Mesenteric fat pad (tissue), 1 donor: ENCODE measurements at regions not wholly inside any gene's neighbourhood (a gene's known extent, or its start where the extent isn't known, plus 50 kb on each side); places are given as distances from the start of the nearest gene placed in this dataset.
"Not testable (repeated sequence)": the region's sequence is repeated elsewhere in the genome, so short reads cannot be mapped to it uniquely, and the experiment has no call there.

ENCODE experiments used
- DNase-seq: peaks from one replicate; pipeline ENCODE4 v3.0.0-alpha.2; 2020; ENCODE audit warnings: low spot score
- donor health status: DM: yes; HTN: yes; CAD: no.

DNA sequence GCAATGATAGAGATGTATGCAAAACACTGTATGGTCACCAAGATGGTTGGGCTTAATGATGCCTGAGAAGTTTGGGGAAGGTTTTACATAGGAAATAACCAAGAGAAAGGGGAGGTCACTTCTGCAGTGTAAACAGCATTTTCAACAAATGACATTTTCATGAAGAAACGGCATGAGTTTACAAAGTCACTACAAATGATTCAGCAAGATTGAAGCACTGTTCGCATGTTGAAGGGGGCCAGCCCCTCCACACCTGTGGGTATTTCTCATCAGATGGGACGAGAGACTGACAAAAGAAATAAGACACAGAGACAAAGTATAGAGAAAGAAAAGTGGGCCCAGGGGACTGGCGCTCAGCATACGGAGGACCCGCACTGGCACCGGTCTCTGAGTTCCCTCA is 234.1 kb upstream of the POGK start:
- no peak for DNase-seq

DNA sequence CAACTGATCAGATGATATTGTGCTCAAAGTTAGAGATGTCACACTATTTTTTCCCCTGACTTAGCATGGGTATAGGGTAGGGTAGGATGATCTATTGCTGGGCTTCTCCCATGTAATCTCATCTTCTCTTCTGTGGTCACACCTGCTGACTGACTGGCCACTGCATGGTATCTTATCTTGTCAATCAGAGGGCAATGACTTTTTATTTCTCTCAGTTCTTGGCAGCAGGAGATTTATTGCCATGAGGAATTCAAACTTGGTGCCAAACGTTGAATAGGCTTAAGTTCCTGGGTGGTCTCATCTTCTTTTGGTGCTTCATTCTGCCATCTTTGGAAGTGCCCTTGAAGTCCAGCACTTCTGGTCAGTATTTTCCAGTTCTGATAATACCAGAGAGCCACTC is 226.4 kb upstream of the POGK start:
- no peak for DNase-seq

DNA sequence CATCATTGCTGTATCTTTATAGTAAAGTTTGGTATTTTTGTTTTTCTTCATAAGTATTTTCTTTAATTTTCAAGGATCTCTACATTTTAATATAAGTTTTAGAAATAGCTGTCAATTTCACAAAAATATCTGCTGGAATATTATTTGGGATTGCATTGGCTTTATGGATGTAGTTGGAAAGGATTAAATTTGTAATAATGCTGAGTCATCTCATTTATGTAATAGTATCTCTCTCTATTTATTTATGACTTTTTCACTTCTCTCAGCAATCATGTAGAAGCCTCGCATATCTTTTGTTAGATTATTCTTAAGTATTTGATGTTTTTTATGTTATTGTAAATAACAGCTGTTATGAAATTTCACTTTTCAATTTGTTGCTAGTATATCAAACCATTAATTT is 223.1 kb upstream of the POGK start:
- no peak for DNase-seq

DNA sequence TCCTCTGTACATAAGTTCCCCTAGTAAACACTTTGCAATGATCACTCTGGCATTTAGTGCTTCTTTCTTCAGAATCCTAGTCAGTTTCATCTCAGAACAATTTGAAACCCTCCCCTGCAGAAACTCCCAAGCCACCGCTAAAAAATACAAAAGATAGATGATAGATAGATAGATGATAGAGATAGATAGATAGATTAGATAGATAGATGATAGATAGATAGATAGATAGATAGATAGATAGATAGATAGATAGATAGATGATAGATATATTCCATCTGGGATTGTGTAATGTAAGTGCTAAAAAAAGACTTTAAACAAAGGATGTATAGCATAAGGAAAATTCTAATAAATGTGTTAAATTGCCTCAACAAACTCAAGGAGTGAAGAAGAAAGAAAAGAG is 212.6 kb upstream of the POGK start:
- DNase-seq = no peak

DNA sequence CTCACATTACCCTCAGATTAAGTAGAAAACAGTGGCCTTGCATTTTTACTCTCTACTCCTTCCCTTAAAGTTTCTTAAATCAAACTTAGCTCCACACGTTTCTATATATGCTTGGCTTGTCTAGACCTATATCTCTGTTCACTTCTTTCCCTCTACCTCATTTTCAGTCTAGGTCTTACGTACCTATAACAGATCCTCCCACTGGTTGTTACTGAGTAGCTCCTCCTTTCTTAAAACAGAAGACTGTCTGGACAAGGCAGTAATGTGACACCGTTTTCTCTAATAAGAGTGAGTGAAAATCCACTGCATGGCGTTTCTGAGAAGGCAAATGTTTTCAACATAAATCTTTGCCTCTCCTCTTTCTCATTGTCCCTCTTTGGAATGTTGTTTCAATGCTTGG is 211.7 kb upstream of the POGK start:
- no peak for DNase-seq

DNA sequence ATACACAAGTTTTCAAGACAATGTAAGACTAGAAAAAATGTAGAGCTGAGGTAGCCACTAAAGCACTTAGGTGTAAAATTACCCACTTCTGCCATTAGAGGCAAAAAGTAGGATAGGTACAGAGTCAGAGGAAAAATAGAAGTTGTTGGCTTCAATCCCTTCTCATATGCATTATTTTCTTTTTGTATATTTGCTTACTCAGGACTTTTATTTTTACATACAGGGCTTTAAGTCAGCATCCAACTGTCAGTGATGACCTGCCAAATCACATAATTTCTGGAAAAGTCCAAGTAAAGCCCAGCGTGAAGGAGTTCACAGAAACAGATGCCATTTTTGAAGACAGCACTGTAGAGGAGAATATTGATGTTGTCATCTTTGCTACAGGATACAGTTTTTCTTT is 211.0 kb upstream of the POGK start:
- no peak for DNase-seq

DNA sequence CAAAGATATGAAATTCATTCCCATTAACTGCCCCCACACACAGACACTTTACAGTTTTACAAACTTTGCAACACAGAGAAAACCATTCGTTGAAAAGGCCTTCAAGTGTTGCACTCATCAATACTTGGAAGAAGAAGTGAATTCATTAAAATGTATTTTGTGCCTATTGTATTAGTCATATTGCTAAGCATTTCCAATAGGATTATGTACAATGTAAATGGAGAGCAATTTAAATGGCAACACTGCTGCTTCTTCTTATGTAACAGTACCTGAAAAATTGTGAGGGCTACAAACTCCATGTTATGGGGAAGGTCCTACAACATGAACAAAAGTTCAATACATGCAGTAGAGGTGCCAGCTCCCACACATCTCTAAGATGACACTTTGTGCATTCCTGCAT is 209.3 kb upstream of the POGK start:
- no peak for DNase-seq

DNA sequence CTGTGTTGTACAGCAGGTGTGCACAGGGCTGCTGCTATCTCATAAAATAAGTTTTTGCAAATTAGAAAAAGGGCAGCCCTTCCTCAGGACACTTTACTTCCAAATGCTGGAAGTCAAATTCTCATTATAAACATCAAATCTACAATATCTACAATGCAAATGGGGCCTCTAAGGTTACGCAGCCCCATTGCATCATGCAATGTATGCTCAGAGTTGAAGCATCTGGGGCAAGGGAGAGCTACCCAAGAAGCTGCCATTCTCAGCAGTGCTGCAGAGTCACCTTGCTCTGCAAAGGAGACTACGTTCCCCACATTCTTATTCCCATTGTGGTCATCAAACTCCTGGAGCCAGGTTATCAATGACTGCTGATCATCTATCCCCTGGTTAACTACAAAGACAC is 208.9 kb upstream of the POGK start:
- no peak for DNase-seq

DNA sequence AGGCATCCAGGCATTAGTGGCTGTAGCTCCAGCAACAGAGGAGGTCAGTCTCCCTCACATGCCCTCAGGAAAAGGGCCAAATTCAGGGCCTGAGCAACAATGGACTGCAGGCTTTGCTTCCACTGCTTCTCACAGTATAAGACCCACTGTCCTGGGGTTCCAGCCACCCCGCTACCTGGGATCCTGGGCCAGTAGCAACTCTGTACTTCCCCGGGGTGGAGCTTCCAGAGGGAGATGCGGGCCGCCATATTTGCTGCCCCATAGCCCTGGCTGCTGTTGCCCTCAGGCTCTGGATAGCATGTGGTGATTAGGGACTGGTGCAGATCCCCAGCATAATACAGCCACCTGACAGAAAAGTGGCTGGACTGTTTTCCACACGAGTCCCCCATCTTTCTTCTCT is 201.1 kb upstream of the POGK start:
- no peak for DNase-seq

DNA sequence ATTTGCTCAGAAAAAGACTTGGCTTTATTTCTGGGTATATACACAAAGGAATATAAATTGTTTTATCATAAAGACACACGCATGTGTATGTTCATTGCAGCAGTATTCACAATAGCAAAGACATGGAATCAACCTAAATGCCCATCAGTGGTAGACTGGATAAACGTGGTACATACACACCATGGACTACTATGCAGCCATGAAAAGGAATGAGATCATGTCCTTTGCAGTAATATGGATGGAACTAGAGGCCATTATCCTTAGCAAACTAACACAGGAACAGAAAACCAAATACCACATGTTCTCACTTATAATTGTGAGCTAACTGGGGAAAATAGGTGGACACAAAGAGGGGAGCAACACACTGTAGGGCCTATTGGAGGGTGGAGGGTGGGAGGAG is 182.0 kb upstream of the POGK start:
- DNase-seq = not testable (repeated sequence)

DNA sequence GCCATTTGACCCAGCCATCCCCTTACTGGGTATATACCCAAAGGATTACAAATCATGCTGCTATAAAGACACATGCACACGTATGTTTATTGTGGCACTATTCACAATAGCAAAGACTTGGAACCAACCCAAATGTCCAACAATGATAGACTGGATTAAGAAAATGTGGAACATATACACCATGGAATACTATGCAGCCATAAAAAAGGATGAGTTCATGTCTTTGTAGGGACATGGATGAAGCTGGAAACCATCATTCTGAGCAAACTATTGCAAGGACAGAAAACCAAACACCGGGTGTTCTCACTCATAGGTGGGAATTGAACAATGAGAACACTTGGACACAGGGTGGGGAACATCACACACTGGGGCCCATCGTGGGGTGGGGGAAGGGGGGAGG is 172.5 kb upstream of the POGK start:
- not testable (repeated sequence) for DNase-seq

DNA sequence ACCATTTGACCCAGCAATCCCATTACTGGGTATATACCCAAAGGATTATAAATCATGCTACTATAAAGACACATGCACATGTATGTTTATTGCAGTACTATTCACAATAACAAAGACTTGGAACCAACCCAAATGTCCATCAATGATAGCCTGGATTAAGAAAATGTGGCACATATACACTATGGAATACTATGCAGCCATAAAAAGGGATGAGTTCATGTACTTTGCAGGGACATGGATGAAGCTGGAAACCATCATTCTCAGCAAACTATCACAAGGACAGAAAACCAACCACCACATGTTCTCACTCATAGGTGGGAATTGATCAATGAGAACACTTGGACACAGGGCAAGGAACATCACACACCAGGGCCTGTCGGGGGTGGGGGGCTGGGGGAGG is 171.7 kb upstream of the POGK start:
- not testable (repeated sequence) for DNase-seq

DNA sequence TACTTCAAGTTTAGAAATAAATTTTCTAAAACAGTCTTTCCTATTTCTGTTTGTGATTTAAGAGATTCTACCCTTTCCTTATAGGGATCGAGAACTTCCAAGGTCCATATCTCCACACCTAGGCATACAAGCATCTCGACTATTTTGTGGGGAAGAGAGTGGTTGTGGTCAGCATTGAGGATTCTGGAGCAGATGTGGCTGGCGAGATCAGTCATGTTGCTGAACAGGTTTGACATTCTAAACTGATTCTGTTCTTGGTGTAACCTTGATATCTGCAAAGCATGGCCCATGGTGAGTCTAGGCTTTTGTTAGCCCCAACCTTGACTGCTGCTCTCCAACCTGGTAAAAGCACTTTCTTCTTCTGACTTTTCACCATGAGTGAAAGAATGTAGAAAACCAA is 167.6 kb upstream of the POGK start:
- no peak for DNase-seq

DNA sequence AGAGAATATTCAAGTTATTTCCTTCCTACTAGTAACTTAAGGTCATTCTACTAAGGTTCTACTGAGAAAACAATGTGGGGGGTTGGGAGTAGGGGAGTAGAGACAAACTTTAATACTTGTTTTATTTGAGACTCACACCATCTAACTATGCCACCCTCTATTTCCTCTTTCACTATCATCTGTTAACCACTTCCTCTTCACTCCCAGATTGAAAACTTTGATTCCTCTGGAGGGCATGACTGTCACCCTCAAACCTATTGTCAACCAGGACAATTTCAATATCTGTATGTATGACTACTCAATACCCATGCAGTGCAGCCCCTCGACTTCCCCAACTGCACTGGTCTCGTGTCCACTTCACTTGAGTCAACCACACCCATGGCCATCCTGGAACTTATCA is 165.6 kb upstream of the POGK start:
- no peak for DNase-seq

DNA sequence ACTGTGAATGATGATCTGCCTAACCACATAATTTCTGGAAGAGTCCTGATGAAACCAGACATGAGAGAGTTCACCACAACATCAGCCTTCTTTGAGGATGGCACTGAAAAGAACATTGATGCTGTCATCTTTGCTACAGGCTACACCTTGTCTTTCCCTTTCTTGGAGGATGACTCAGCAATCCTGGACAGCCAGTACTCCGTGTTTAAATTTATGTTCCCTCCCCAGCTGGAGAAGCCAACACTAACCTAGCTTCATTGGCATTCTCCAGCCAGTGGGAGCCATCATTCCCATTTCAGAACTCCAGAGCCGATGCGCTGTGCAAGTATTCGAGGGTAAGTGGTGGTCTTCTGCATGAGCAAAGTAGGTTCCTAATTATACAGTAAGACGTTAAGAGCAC is 164.1 kb upstream of the POGK start:
- no peak for DNase-seq

DNA sequence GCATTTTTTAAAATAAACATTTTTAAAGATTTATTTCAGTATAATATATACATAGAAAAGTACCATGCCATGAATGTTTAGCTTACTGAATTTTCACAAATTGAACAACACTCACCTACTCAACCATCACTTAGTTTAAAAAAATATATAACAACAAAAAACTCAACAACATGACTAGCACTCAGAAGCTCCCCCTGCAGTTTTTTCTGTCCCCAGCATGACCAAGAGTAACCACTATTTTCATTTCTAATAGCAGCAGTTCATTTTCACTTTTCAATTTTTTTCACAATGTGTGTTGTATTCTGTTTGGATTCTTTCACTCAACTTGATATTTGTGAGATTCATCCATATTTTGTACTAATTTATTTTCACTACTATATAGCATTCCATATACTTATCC is 162.3 kb upstream of the POGK start:
- no peak for DNase-seq

DNA sequence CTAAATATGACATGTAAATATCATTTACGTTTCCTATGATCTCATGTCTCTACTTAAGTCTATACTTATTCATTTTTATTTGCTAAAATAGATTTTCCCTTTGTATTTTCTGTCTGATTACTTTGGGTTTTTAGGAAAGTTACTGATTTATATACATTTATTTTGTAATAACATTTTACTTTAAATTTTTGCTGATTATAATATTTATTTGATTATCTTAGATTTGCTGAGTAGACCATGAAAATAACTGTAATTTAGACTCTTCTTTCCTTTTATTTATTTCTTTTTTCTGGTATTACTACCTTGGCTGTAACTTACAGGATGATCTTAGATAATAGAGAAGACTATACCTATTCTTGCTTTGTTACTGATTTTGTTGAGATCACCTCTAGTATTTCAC is 159.9 kb upstream of the POGK start:
- no peak for DNase-seq

DNA sequence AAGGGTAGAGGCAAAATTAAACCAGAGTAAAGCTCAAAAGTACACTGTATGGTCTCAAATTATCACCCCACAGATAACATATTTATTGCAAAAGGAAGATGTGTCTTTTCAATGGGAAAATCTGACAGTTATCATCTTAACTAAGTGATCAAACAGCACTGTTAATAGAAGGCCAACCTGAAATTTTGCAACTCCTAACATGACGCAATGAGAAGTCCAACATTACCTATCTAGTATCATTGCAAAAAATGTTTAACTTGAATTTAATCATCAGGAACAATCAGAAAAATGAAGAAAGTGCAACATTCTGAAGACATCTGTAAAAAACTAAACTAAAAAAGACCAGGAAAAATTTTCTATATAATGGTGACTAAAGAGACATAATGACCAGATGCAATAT is 156.7 kb upstream of the POGK start:
- DNase-seq = no peak

DNA sequence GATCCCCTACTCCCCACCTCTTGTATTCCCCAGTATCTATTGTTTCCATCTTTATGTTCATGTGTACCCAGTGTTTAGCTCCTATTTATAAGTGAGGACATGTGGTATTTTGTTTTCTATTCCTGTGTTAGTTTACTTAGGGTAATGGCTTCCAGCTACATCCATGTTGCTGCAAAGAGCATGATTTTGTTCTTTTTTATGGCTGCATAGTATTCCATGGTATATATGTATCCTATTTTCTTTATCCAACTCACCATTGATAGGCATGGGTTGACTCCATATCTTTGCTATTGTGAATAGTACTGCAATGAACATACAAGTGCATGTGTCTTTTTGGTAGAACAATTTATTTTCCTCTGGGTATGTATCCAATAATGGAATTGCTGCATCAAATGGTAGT is 154.6 kb upstream of the POGK start:
- DNase-seq = not testable (repeated sequence)

DNA sequence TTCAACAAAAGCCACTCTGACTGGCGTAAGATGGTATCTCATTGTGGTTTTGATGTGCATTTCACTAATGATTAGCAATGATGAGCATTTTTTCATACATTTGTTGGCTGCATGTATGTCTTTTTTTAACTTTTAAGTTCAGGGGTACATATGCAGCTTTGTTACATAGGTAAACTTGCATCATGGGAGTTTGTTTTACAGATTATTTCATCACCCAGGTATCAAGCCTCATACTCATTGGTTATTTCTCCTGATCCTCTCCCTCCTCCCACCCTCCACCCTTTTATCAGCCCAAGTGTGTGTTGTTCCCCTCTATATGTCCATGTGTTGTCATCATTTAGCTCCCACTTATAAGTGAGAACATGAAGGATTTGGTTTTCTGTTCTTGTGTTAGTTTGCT is 154.1 kb upstream of the POGK start:
- DNase-seq = no peak

DNA sequence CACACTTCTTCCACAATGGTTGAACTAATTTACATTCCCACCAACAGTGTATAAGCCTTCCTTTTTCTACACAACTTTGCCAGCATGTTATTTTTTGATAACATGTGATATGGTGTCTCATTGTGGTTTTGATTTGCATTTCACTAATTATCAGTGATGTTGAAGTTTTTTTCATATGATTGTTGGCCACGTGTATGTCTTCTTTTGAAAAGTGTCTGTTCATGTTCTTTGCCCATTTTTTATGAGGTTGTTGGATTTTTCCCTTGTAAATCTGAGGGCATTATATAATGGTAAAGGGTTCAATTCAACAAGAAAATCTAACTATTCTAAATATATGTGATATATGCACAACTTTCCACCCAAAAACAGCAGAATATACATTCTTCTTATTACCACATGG is 153.4 kb upstream of the POGK start:
- not testable (repeated sequence) for DNase-seq

DNA sequence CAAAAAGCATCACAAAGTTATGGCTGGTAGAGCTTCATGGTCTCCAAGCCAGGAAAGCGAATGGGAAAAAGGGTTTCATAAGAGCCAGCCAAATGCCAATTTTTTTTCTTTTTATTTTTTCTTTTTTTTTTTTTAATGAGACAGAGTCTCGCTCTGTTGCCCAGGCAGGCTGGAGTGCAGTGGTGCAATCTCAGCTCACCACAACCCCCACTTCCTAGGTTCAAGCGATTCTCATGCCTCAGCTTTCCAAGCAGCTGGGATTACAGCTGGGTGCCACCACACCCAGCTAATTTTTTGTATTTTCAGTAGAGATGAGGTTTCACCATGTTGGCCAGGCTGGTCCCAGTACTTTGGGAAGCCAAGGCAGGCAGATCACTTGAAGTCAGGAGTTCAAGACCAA is 148.7 kb upstream of the POGK start:
- not testable (repeated sequence) for DNase-seq

DNA sequence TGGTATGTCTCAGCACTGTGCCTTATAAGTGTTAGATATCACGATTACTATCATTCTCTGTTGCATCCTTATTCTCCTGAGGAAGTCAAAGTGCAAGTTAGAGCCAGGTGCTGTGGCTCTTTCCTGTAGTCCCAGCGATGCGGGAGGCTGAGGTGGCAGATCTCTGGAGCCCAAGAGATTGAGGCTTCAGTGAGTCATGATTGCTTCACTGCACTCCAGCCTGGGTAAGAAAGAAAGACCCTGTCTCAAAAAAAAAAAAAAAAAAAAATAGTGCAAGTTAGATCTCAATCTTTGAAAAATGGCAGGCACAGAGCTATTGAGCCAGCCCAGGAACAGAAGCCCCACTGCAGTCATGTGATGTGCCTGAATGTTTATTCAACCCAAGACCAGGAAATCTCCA is 147.8 kb upstream of the POGK start:
- no peak for DNase-seq

DNA sequence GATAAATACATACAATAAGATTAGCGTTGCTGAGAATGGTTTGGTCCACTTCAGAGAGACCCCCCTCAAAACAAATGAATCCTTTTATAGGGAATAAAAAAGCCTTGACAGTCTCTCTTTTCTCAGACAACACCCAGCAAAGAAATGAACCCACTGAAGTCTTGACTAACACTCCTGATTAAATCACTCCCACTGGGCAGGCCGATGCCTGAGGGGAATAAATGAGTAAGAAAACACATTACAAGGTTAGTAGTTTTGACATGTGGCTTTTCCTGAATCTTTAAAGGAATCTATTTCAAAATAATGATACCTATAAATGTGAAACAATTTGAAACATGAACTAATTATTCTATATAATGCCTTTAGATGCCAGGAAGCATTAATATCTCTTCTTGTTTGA is 146.9 kb upstream of the POGK start:
- no peak for DNase-seq

DNA sequence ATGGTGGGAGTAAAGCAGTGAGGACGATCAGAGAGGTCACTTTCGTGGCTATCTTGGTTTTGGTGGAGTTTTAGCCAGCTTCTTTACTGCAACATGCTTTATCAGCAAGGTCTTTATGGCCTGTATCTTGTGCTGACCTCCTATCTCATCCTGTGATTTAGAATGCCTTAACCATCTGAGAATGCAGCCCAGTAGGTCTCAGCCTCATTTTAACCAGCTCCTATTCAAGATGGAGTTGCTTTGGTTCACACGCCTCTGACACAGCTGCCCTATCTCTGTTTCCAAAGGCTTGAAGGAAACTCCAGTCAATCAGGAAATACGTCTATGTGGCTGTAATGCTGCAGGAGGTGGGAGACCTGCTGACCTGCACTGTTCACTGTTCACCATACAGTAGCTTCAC is 146.1 kb upstream of the POGK start:
- no peak for DNase-seq
